LoVo (cell line): ENCODE measurements at regions not wholly inside any gene's neighbourhood (a gene's known extent, or its start where the extent isn't known, plus 50 kb on each side); places are given as distances from the start of the nearest gene placed in this dataset.
A peak's percentile ranks its signal among the peaks of the same experiment; 100 is the strongest.
"Not testable (repeated sequence)": the region's sequence is repeated elsewhere in the genome, so short reads cannot be mapped to it uniquely, and the experiment has no call there.

ENCODE experiments used
- DNase-seq: peaks from one replicate; pipeline ENCODE4 v3.0.0-alpha.2; 2016; ENCODE audit warnings: low spot score

DNA sequence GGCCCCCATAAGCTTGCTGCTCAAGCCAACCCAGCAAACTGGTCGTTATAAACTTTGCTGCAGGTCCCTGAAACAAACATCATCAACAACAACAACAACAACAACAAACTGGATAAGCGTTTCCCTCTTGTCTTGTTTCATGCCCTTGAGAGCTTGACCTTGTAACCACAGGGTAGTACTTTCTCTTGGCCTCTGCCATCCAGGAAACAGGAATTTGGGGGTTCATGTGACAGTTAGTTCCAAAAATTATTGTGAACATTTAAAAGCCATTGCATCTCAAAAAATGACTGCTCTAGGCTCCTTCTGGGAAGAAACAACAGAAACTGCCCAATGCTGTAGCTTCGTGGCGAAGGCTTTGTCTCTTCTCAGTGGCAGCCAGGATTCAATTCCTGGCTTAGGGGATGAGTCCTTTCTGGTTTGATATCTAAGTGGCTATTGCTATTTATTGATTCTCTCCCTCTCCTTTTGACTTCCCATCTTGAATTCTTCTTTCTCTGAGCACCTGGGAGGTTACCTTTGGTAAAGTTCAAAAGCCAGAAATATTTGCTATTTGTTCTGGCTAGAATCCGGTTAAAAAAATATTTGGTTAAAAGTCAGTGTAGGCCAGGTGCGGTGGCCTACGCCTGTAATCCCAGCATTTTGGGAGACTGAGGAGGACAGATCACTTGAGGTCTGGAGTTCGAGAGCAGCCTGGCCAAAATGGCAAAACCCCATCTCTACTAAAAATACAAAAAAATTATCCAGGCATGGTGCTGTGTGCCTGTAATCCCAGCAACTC, 52.0 kb upstream of the CPM start:
- DNase-seq = no peak

DNA sequence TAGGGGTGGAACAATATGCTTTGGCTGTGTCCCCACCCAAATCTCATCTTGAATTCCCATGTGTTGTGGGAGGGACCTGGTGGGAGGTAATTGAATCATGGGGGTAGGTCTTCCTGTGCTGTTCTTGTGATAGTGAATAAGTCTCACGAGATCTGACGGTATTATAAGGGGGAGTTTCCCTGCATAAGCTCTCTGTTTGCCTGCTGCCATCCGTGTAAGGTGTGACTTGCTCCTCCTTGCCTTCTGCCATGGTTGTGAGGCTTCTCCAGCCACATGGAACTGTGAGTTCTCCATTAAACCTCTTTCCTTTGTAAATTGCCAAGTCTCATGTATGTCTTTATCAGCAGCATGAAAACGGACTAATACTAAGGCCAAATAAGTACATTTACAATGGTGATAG, 64.6 kb upstream of the CPM start:
- DNase-seq = not testable (repeated sequence)

DNA sequence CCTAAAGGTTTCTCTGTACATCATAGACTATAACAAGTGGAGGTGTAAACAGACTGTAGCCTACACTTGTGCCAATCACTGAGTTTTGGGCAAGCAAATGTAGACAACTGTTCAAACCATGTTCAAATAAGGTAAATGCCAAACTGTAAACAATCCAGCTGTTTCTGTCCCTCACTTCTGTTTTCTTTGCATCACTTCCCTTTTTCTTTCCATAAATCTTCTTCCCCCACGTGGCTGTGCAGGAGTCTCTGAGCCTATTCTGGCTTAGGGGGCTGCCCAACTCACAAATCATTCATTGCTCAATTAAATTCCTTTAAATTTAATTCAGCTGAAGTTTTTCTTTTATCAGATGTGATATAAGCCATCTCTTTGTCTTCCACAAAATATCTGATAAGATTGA, 65.1 kb upstream of the CPM start:
- no peak for DNase-seq

DNA sequence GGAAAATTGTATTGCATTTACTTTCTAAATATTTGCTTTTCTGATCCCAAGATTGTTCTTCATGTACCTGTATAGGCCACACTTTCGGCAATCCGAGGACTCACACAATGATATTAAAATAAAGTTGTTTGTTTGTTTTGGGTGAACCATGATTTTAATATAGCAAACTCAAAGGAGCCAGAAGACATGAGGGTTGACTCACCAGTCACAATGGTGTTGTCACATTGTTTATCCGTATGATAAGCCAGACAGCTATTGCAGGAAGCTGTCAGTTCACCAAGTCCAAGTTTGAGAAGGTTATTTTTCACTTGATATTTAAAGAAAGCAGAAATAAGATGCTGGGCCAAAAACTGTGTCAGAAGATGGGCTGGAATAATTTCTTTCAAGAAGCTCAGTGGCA, 67.1 kb upstream of the CPM start:
- DNase-seq = no peak

DNA sequence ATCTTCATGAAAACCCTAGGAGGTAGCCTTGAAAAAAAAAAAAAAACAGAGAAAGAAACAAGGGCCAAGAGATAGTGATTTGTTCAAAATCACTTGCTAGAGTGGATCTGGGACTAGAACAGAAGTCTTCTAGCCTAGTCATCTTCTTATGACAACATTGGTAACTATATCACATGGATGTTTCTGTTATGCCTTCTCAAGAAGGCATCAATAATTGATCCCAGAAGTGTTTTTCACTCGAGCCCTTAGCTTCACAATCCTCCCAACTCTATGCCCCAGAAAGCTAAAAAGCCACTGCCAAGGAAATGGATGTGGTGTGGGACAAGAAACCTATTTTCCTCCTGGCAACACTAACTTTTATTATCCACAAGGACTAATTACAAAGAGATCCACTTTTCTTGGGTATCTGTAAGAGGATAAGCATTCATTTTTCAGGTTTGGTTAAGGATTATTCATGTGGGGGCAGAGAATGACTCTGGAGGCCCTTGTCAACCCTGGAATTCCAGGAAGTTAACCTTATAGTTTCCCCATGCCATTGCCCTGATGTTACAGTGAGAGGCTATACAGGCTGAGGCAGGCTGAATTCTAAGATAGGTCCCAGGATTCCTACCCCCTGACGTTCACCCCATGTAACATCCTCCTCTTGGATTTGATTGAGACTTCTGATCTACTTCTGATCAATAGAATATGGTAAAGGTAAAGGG, 67.7 kb upstream of the CPM start:
- DNase-seq = no peak

DNA sequence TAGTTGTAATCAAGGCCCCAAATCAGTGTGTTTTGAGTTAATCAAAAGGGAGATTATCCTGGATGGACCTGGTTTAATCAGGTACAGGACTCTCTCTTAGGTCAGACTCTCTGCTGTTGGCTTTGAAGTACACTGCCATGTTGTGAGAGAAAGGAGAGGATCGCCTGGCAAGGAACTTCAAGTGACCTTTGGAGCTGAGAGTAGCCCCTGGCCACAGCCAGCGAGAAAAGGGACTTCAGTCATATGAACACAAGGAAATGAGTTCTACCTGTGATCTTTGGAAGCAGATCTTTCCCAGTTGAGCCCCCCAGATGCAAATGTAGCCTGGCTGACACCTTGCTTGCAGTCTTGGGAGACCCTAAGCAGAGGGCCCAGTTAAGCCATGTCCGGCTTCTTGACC, 68.3 kb upstream of the CPM start:
- DNase-seq = no peak

DNA sequence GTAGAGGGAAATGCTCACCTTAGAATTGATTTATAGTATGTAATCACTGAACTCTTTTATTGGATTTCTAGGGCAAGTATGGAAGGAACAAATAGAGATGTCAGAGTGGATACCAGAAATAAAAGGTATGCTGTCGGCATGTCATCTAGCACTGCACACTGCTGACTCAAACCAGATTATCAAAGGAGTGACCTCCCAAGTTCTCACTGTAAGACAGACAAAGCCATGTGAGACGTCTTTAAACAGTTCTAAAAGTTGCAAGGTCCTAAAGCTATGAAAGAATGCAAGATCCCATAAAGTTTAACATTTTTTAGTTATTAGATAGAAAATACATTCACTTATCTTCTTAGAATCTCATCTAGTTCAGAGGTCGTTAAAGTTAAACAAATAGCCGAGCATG, 70.0 kb upstream of the CPM start:
- no peak for DNase-seq

DNA sequence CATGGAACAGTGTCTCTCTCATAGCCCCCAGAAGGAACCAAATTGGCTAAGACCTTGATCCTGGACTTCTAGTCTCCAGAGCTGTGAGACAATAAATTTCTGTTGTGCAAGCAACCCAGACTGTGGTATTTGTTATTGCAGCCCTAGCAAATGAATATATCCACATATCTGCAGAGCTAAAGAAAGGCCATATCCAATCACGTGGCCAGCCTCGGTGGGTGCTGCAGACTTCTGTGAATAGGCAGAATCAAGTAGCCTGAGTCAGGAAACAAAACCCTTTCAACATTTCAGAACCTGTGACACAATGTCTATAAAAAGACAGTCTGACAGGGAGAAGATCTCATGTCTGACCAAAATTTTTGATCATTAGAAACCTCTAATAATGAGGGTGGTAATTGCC, 71.0 kb upstream of the CPM start:
- DNase-seq = no peak

DNA sequence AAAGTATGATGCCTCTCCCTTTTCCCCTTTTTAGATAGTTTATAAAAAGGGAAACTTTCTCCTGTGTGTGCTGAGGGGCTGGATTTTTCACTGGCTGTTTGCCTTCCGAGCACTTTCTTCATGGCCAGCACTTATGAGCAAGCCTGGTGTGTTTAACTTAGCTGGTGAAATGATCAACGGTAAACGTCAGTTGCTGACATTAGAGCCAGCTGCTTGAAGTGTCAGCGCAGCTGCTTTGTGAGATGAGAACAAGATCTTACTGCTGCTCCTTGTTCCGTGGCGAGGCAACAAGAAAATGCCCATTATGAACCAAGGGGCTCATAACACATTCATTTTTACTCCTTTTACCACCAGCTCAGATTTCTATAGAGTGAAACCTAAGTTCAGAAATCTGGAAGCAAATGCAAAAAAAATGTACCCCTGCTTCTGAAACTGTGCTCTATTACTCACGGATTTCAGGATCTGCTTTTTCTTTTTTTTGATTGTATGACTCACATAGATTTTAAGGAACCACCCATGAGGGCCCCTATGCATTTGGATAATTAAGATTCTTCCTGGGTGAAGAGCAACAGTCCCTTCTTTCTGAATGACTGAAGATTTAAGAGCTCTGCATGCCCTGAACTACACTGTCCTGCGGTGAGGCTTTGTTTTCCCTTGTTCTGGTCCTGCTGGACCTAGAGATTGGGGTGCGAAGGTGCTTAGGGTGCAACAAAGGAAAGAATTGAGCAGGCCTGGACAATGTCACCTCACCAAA, 74.3 kb upstream of the CPM start:
- peak; percentile 33 for DNase-seq

DNA sequence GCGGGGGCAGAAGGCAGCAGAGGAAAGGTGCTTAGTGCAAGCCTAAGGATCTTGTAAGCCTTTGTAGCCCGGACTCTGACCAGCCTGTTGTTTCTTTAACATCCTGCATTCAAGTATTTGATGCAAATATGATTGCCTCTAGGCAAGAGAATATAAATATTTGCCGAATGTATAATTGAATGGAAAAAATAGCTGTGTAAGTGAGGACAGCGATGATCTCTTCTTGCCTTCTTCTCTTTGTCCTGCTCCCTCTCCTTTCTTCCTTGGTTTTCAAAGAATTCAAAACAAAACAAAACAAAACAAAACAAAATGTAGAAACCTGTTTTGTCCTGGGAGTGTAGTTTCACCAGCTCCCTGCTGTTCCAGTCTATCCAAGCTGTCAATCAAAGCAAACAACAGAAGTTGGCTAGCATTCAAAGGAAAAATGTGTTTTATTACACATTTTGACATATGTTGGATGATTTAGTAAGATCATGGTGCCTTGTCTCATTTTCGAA, 74.9 kb upstream of the CPM start:
- no peak for DNase-seq

DNA sequence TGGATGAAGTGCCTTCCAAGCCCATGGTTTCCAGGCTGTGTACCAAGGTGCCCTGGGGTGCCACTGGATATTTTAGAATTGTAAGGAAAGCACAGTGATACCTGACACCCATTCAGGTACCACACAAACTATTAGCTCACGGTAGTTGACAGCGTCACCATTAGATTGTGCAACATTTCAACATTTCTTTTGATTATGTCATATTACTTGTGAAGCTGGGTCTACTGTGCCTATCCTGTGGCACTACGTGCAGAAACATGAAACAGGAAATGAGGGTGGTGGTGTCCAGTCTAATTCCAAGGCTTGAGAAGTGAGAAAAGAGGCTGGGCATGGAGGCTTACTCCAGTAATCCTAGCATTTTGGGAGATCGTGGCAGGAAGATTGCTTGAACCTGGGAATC, 75.5 kb upstream of the CPM start:
- no peak for DNase-seq

DNA sequence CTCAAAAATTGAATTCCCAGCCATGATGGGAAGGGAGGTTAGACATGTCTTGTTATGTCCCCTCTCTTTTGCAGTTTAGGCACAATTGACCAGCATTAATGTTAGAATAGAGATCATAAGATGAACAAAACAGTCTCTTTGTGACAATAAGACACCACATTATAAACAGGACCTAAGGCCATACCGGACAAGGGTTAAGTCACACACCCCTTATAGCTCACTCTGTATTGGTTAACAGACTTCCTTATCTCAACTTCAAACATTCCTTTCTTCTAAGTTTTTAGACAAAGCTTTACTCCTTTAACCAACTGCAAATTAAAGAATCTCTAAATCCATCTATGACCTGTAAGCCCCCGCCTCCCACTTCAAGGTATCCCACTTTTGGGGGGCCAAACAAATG, 81.1 kb upstream of the CPM start:
- no peak for DNase-seq

DNA sequence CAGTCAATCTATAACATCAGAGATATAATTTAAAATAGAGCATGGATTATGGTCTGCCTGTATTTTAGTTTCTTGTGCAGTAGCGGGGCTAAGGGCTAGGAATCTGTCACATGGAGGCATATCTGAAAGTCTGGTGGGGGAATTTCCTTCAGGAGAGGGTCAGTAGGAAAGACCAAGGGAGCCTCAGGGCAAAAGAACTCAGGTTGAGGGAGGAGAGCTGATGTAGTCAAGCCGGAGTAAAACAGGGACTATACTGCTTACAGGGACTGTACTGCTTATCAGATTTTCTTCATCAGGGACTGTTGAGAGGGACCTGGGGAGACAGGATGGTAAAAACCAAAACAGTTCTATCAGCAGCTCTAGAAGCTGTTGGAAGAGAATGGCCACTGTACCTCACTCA, 82.0 kb upstream of the CPM start:
- DNase-seq = no peak

DNA sequence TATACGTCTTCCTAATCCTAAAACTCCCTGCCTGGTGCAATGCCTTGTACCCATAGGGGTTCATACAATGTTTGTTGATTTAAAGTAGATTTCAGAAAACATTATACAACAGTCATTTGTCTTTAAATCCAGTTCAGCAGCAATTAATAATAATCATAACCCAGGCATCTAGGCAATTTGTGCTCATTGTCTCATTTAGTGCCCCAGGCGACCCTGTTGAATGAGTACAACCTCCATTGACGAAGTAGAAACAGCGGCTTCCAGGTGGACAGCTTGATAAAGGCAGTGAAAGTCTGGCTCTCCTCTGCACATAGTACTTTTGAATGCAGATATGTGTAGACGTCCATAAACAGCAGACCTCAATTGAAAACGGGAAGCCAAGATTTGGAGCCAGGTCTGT, 82.9 kb upstream of the CPM start:
- DNase-seq = no peak

DNA sequence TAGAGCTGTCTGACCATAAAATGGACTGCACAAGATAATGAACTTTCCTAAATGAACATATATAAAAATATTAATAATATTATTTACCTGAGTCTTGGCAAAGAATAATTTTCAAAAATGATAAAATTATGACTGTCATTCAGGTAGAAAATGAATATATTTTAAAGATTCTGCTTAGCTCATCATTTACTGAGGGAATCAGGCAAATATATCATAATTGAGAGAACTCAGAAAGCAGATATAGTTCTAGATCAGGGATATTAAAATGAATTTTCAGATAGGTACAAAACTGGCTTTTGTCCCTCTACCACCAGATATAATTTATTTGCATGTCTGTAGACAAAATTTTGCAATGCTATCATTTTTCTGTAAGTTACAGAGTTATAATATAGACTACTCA, 86.1 kb upstream of the CPM start:
- no peak for DNase-seq

DNA sequence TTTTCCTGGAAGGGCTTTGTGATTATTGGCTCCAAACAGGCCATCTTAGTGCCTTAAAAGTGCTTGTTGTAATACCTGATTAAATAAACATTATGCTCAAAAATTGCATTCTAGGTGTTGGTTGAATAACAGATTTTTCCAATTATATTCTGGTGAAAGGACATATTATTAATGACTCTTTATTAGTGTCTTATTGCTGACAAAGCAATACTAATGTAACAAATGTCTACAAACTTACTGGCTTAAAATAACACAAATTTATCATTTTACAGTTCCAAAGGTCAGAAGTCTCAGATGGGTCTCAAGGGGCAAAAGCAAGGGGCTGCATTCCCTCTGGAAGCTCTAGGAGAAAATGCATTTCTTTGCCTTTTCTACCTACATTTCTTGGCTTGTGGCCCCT, 86.9 kb upstream of the CPM start:
- no peak for DNase-seq

DNA sequence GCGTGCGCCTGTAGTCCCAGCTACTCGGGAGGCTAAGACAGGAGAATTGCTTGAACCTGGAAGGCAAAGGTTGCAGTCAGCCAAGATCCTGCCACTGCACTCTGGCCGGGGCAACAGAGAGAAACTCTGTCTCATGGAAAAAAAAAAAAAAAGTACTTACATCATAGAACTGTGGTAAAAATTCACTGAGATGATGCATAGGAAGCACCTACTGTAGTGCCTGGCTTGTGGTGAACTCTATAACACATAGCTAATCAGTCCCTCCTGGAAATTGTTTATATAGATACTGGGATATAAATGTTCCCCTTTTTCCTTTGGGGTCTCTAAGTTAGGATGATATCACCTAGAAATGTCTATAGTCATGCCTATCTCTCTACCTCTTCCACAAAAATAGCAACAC, 89.7 kb upstream of the CPM start:
- DNase-seq = no peak

DNA sequence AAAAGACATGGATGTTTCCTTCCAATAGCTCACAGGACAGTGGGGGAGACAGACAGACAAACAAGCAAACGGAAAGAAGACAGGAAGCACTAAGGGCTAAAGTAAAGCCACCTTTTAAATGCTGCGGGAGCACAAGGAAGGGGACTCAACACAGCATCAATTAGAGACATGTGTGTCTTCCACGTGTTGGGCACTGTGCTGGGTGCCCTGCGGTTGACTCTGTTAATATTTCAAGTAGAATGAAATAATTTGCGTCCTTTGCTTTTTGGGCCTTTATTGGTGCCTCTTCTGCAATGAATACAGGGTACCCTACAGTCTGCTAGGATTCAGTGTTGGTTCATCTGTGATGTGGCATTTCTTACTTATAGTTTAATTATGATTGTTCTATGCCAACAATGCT, 90.9 kb upstream of the CPM start:
- no peak for DNase-seq

DNA sequence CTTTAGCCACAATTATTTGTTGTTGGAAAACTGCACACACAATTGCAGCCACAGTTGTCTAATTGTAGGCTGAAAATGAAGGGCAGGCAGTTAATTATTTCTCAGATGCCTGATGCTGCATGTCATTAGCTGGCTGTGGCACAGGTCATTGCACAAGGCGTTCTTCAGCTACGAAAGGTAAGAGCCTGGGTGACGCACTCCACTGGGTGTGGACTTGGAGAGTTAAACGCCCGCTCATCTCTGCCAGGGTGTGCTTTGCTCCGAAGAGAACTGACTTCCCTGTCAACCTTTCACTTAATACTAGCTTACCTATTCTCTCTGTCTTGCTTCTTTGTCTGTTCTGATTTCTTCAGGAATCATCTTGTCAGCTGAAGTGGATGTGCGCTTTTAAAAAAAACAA, 91.4 kb upstream of the CPM start:
- peak; percentile 87 for DNase-seq

DNA sequence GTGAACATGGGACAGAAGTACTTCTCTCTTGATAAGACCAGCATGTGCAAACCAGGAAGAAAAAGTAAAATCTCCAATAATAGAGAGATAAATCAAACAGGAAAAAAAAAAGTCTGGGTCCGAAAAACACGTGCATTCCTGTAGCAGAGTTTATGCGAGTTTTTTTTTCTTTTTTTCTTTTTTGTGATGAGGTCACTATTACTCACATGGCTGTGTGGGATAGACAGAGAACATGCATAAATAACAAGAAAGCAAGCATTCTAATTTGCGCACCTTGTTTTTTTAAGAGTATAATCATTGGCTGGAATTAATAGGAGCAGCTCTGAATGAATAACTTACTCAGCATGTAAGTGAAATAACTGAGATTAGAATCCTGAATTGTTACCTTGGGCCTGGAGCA, 91.9 kb upstream of the CPM start:
- no peak for DNase-seq

DNA sequence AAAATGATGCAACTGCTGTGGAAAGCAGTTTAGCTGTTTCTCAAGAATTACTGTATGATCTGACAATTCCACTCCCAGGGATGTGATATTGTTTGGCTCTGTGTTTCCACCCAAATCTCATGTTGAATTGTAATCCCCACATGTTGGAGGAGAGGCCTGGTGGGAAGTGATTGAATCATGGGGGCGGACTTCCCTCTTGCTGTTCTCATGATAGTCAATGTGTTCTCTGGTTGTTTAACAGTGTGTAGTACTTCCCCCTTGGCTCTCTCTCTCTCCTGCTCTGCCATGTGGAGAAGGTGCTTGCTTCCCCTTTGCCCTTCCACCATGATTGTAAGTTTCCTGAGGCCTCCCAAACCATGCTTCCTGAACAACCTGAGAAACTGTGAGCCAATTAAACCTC, 93.4 kb upstream of the CPM start:
- no peak for DNase-seq

DNA sequence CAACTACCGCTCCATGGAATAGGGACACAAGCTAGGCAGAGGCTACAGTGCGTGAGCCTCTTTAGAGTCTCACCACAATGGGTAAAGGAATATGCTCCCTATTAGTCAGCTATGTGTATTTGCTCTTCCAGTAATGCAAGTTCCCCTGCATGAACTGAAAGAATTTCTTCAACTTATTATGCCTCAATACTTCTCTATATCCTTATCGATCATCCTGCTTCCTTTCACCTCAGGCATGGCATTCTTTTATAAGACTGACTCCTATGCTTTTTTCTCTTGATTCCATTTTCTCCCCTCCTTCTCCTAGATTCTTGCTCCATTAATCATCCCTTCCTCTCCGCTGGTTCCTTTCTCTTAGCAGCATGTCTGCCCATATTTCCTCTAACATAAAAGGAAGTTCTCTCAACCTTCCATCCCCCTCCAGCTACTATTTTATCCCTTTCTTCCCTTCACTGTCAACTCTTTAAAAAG, 94.5 kb upstream of the CPM start:
- DNase-seq = no peak
